ENCODE measurements at regions not wholly inside any gene's neighbourhood (a gene's known extent, or its start where the extent isn't known, plus 50 kb on each side); places are given as distances from the start of the nearest gene placed in this dataset.

- ATAC-seq (no peak), DNase-seq (ENCODE audit: low read depth, low spot score) (no peak)
- ChIA-PET RAD21 (ENCODE audit: low non-redundant PET in 1 of 2, low total read pairs in 2 of 2, uncharacterized antibody in 2 of 2, unreplicated experiment in 2 of 2) (interaction anchor here in 1 of 2 experiments (0.6 kb wide), 1 partner anchor 10 kb away, joined by 3 read pairs; no protein-coding TSS in a partner anchor), CTCF (interaction anchor here (1.2 to 3.1 kb wide), 4 partner anchors 13 to 206 kb away, joined by 3 to 29 read pairs (median 6); no protein-coding TSS in a partner anchor), POLR2A (interaction anchor here (0.6 kb wide), 1 partner anchor 719 kb away, joined by 4 read pairs; no protein-coding TSS in a partner anchor)
- no peaks in the 10 kb centered on the region for H3K4me1 ChIP-seq (ENCODE audit: control insufficient read depth in 1 of 2, insufficient read depth in 2 of 2, low read length in 2 of 2)
- H3K27me3 ChIP-seq (ENCODE audit: insufficient read depth, low read length) = peaks cover 22% of the 10 kb centered on the region; the same call in 1 of the 2 replicates
- H3K4me2 ChIP-seq (ENCODE audit: low read length) = no peak overlapping the region
- no TSS peak for BruUV-seq (replicated peaks)
- H2AFZ ChIP-seq (ENCODE audit: low read depth, low read length, poor library complexity, severe bottlenecking) = no peak overlapping the region
- no peaks in the 10 kb centered on the region for H3K79me2 ChIP-seq (ENCODE audit: insufficient read depth, low read length)
- H3K9ac ChIP-seq (ENCODE audit: low read length) = no peak overlapping the region
- TF ChIP-seq JUND (IDR thresholded peaks at IDR 0.05) (no peak), POLR2AphosphoS5 (IDR thresholded peaks at IDR 0.05; ENCODE audit: low read depth, low read length) (no peak), ATF3 (IDR thresholded peaks at IDR 0.05) (no peak), ZBTB33 (IDR thresholded peaks at IDR 0.05; ENCODE audit: extremely low read depth, insufficient replicate concordance, low read length) (no peak), REST (IDR thresholded peaks at IDR 0.05; ENCODE audit: low read depth) (no peak), CBX3 (IDR thresholded peaks at IDR 0.05; ENCODE audit: low read depth) (no peak), SP1 (IDR thresholded peaks at IDR 0.05; ENCODE audit: low read depth) (no peak), RAD21 (IDR thresholded peaks at IDR 0.05; ENCODE audit: low read depth) (no peak), CEBPB (IDR thresholded peaks at IDR 0.05; ENCODE audit: low read depth) (no peak), FOSL1 (IDR thresholded peaks at IDR 0.05; ENCODE audit: low read depth) (no peak), YY1 (IDR thresholded peaks at IDR 0.05; ENCODE audit: extremely low read depth, insufficient replicate concordance, low read depth, low read length) (no peak), TCF7L2 (IDR thresholded peaks at IDR 0.05; ENCODE audit: borderline replicate concordance, extremely low read depth, insufficient read depth, insufficient read length) (no peak), EZH2 (IDR thresholded peaks at IDR 0.05) (no peak), EGR1 (IDR thresholded peaks at IDR 0.05; ENCODE audit: low read depth) (no peak), SIN3A (IDR thresholded peaks at IDR 0.05; ENCODE audit: low read depth) (no peak), ZFX (IDR thresholded peaks at IDR 0.05) (no peak)
- H3K9me2 ChIP-seq (ENCODE audit: insufficient read depth) = no peaks in the 10 kb centered on the region
- no peak overlapping the region for H3K27ac ChIP-seq (ENCODE audit: low read depth, low read length)
- no peaks in the 10 kb centered on the region for H3K9me3 ChIP-seq (ENCODE audit: control insufficient read depth in 1 of 2, insufficient read depth in 1 of 2, low read depth in 1 of 2, low read length in 2 of 2)
- no peaks in the 10 kb centered on the region for H3K36me3 ChIP-seq (ENCODE audit: control insufficient read depth in 1 of 2, insufficient read depth in 2 of 2, low read length in 2 of 2)
- H4K20me1 ChIP-seq (ENCODE audit: insufficient read depth) = no peaks in the 10 kb centered on the region
- intact Hi-C loops (cut with micrococcal nuclease) = loop anchor here (2.0 to 10.0 kb wide), 4 partner anchors 57 to 1543 kb away; no protein-coding TSS in a partner anchor
- H3K4me3 ChIP-seq (replicated peaks in 1 of 2; ENCODE audit: low read depth in 1 of 2, low read length in 2 of 2) = no peak overlapping the region
Observed at GRCh38 chr18:11517704-11518103, 91.7 kb upstream of the SLC35G4 start.

All from HCT116 (cell line).